Gastroesophageal sphincter (tissue), 4 donors: ENCODE measurements at regions not wholly inside any gene's neighbourhood (a gene's known extent, or its start where the extent isn't known, plus 50 kb on each side); places are given as distances from the start of the nearest gene placed in this dataset.
A peak's percentile ranks its signal among the peaks of the same experiment; 100 is the strongest.

Experiments
- ATAC-seq: fragments of 150-250 bp; one replicate; pipeline ENCODE4 v1.9.1; 2016; ENCODE audit warnings: mild to moderate bottlenecking, moderate library complexity
- H3K27ac ChIP-seq, 4 donors: fragments of 200-600 bp; sonication (generic) in 3 of 4; 1 replicate in 3 of 4; 2 replicates in 1 of 4; pipeline ENCODE4 v1.5.1; 2016 to 2019
- H3K27me3 ChIP-seq: fragments of 200-600 bp; sonication (generic); one replicate; pipeline ENCODE4 v1.5.1; 2019
- H3K36me3 ChIP-seq, 2 donors: fragments of 200-600 bp; sonication (generic); one replicate each; pipeline ENCODE4 v1.5.1; 2019; ENCODE audit warnings: control low read depth in 1 of 2
- H3K4me1 ChIP-seq, 3 donors: fragments of 200-600 bp; sonication (generic); 1 replicate in 2 of 3; 2 replicates in 1 of 3; pipeline ENCODE4 v1.5.1; 2016 to 2019; ENCODE audit warnings: control low read depth in 2 of 3
- H3K4me3 ChIP-seq, 2 donors: fragments of 200-600 bp; sonication (generic); one replicate each; pipeline ENCODE4 v1.5.1; 2019; ENCODE audit warnings: mild to moderate bottlenecking in 1 of 2, moderate library complexity in 1 of 2
- H3K9me3 ChIP-seq, 3 donors: fragments of 200-600 bp; sonication (generic); one replicate each; pipeline ENCODE4 v1.5.1; 2017 to 2019; ENCODE audit warnings: control low read depth in 2 of 3
- EP300 ChIP-seq: sonication (generic); formaldehyde crosslinking; IDR thresholded peaks from one replicate; pipeline ENCODE4 v1.6.1; 2017; ENCODE audit warnings: antibody characterized with exemption, mild to moderate bottlenecking
- POLR2A ChIP-seq, 2 donors: fragments of 450-650 bp; IDR thresholded peaks; one replicate each; pipeline ENCODE4 v1.6.1; 2017; ENCODE audit warnings: antibody characterized with exemption in 2 of 2, mild to moderate bottlenecking in 2 of 2, moderate library complexity in 1 of 2
- POLR2AphosphoS5 ChIP-seq: sonication (generic); formaldehyde crosslinking; IDR thresholded peaks from one replicate; pipeline ENCODE4 v1.6.1; 2017; ENCODE audit warnings: antibody characterized with exemption
- WGBS, 2 donors: methylation state at CpG; one replicate each; pipeline ENCODE4 v1.1.5; 2018; ENCODE audit warnings: low coverage in 1 of 2; 5-methylcytosine and 5-hydroxymethylcytosine counted together
- TF ChIP-seq, protein P1 (sequence below), 4 experiments: fragments of 200-600 bp in 2 of 4; fragments of 450-650 bp in 2 of 4; sonication (generic) in 1 of 4; IDR thresholded peaks; one replicate each; pipeline ENCODE4 v1.5.1; 2017 to 2019; ENCODE audit warnings: antibody characterized with exemption in 4 of 4, mild to moderate bottlenecking in 2 of 4, moderate library complexity in 2 of 4

DNA sequence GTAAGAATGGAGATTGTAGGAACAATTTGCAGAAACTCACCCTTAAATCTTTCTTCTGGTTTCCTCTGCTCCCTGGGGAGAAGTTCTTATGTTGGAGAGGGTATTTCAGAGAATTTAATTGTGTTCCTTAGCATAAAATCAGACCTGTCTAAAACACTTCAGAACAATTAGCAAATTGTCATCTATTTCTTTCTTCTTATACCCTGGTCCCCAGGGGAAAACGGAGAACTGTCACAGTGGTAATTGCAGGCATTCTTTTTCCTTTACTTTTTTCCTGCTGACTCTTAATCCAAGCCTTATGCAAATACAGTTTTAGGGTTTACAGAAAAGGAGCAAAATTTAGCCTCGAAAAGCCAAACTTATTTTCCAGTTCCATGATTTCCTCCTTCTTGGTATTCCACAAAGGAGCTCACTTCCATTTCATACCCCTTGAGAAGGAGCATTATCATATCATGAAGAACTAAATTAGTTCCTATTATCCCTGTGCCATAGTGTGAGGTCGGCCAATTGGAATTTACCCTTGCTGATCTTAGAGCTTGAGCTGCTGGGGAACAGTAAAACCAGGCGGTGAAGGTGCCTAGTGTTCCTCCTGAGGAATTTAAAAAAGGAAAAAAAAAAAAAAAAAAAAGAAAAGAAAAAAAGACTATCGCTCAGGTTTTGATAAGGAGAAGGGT, 173.8 kb downstream of the IL15 start:
- Histone ChIP-seq H3K27me3 (no peaks in the 10 kb centered on the region), H3K9me3 (no peaks in the 10 kb centered on the region), H3K27ac (no peak overlapping the region), H3K4me3 (no peak overlapping the region), H3K36me3 (no peaks in the 10 kb centered on the region), H3K4me1 (no peaks in the 10 kb centered on the region)
- no peak for ATAC-seq
- no peak for TF ChIP-seq EP300
- TF ChIP-seq, protein P1, sequence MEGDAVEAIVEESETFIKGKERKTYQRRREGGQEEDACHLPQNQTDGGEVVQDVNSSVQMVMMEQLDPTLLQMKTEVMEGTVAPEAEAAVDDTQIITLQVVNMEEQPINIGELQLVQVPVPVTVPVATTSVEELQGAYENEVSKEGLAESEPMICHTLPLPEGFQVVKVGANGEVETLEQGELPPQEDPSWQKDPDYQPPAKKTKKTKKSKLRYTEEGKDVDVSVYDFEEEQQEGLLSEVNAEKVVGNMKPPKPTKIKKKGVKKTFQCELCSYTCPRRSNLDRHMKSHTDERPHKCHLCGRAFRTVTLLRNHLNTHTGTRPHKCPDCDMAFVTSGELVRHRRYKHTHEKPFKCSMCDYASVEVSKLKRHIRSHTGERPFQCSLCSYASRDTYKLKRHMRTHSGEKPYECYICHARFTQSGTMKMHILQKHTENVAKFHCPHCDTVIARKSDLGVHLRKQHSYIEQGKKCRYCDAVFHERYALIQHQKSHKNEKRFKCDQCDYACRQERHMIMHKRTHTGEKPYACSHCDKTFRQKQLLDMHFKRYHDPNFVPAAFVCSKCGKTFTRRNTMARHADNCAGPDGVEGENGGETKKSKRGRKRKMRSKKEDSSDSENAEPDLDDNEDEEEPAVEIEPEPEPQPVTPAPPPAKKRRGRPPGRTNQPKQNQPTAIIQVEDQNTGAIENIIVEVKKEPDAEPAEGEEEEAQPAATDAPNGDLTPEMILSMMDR (IDR thresholded peaks at IDR 0.05) = no peak
- TF ChIP-seq POLR2AphosphoS5 = no peak
- no peak for TF ChIP-seq POLR2A (IDR thresholded peaks at IDR 0.05)
- WGBS, 2 donors = 76 to 79% methylated on average over 2 to 5 of the region's 5 CpGs

DNA sequence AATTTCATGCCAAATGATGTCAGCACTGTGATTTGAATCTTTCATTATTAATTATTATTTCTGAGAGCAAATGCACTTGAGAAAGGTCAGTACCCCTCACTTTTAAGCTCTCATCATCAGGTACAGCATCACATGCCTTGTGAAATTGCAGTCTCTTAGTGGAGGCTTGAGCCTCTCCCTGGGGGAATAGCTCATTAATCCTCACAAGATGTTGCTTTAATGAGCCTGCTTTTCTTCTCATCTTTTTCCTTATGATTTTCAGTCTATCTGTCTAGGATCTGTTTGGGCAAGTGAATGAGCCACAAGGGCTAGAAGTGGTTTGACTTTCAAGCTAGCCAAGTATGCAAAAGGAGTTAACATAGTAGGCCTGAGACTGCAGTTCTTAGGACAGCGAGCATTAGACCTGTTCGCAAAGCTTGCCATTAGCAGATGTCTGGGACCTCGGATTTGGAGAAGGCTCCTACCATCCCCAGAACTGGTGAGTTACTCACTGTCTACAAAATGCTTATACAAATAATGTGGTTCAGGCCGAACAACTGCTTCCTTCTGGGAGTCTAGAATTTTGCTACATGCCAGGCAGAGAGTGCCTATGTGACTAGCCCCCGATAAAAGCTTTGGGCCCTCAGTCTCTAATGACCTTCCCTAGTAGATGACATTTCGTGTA, 174.5 kb downstream of the IL15 start:
- TF ChIP-seq POLR2AphosphoS5 = no peak
- no peak for TF ChIP-seq EP300
- TF ChIP-seq, protein P1 (IDR thresholded peaks at IDR 0.05) = no peak
- no peak for TF ChIP-seq POLR2A (IDR thresholded peaks at IDR 0.05)
- no peak for ATAC-seq
- WGBS, 2 donors = 80 to 84% methylated on average over 5 to 6 of the region's 6 CpGs

DNA sequence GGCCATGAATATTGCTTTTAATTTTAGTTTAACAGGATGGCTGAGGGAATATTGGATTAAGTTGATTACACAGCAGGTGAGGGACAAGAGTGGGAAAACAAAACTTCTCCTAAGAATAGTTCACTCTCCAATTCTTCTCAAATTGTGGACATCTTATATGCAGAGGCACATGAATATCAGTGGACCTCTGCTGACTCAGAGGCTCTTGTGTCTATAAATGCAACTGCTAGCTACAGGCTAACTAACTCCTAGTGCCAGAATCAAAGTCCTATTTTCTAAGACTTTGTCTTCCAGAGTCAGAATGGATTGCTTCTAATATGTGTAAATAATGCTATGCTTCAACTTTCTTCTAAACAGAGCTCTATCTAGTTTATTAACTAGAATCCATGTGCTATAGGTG, 175.8 kb downstream of the IL15 start:
- Histone ChIP-seq H3K36me3 (no peaks in the 10 kb centered on the region), H3K4me3 (no peak overlapping the region), H3K9me3 (no peaks in the 10 kb centered on the region), H3K27ac (no peak overlapping the region), H3K27me3 (no peaks in the 10 kb centered on the region), H3K4me1 (no peaks in the 10 kb centered on the region)
- TF ChIP-seq EP300 (no peak), POLR2A (IDR thresholded peaks at IDR 0.05) (no peak), POLR2AphosphoS5 (no peak)
- TF ChIP-seq, protein P1 (IDR thresholded peaks at IDR 0.05) = no peak
- ATAC-seq = no peak

More for the DNA sequence above, 174.5 kb downstream of the IL15 start:
- Histone ChIP-seq H3K27ac (no peak overlapping the region), H3K36me3 (no peaks in the 10 kb centered on the region), H3K4me3 (no peak overlapping the region), H3K27me3 (no peaks in the 10 kb centered on the region), H3K4me1 (no peaks in the 10 kb centered on the region), H3K9me3 (no peaks in the 10 kb centered on the region)

DNA sequence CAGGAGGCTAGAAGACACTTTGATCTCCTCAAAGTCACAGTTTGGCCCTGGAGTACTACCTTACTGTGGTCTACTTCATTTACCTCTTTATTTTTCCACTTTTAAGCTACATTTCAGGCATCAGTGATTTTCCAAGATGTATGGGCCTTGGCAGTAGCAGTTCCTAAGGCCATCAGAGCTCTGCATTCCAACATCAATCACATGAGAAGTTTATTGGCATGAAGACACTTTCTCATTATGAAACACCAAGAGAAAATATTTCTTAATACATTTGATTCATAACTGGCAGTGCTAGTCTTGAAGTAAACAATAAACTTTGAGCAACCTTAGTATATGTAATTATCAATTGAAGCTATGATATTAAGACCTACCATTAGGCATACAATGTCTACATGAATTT, 178.1 kb downstream of the IL15 start:
- Histone ChIP-seq H3K4me3 (no peak overlapping the region), H3K4me1 (no peaks in the 10 kb centered on the region), H3K27me3 (no peaks in the 10 kb centered on the region), H3K9me3 (no peaks in the 10 kb centered on the region), H3K27ac (no peak overlapping the region), H3K36me3 (no peaks in the 10 kb centered on the region)
- no peak for ATAC-seq
- no peak for TF ChIP-seq POLR2AphosphoS5
- no peak for TF ChIP-seq POLR2A (IDR thresholded peaks at IDR 0.05)
- TF ChIP-seq, protein P1 (IDR thresholded peaks at IDR 0.05) = no peak
- no peak for TF ChIP-seq EP300

DNA sequence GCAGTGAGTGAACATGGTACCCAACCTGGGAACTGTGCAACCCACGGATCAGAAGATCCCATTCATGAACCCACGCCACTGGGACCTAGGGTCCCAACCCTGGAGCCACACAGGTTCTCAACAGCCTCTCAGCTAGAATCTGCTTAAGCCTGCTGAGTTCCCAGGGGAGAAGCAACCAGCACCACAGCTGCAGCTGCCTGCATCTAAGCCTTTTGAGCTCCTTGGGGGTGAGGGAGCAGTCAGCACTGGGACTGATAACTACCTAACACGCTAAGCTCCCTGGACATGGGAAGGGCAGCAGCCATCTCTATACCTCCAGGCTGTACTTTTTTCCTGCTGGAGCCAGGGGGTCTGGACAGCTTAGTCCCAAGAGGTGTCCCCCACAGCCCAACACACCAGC, 179.3 kb downstream of the IL15 start:
- no peaks in the 10 kb centered on the region for H3K9me3 ChIP-seq
- no peak for TF ChIP-seq POLR2A (IDR thresholded peaks at IDR 0.05)
- no peak for TF ChIP-seq POLR2AphosphoS5
- no peak for TF ChIP-seq EP300
- TF ChIP-seq, protein P1 (IDR thresholded peaks at IDR 0.05) = no peak
- H3K27me3 ChIP-seq = no peaks in the 10 kb centered on the region
- WGBS, 2 donors = 60% methylated on average over 1 of the region's 3 CpGs; no CpG with 5 or more reads in 1 of the 2 donors
- no peak overlapping the region for H3K27ac ChIP-seq
- peak; percentile 7 for ATAC-seq
- H3K4me3 ChIP-seq = no peak overlapping the region
- no peaks in the 10 kb centered on the region for H3K4me1 ChIP-seq
- no peaks in the 10 kb centered on the region for H3K36me3 ChIP-seq
